NCI-H1105 (cell line): ENCODE measurements at regions not wholly inside any gene's neighbourhood (a gene's known extent, or its start where the extent isn't known, plus 50 kb on each side); places are given as distances from the start of the nearest gene placed in this dataset.
"Not testable (repeated sequence)": the region's sequence is repeated elsewhere in the genome, so short reads cannot be mapped to it uniquely, and the experiment has no call there.

ENCODE experiments used
- DNase-seq: peaks from one replicate; lab custom pipeline; 2025; lab: John Stamatoyannopoulos, UW

DNA sequence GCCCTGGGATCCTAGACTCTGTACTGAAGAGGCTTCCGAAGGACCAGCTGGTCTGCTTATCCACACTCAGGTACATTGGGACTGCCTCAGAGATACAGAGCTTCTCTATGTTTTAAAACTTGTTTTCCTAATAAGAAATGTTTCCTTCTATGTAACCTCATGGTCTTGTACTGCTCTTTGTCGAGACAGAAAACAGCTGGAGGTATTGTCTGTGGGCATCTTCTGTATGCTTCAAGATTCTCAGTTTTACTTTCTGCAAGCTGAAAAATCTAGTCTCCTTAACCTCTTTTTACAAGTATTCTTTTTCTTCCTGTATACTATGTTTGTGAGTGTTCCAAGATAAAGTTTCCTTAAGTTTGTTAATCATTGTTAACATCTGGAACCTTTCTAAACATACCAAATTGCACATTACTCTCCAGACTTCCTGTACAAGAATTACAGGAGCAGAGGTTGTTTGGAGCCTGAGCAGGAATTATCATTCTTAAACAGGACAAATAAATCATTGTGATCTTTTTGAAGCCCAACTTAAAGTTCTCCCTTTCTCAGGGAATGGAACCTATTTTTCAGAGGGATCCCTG is 358.3 kb upstream of the CFAP20DC start:
- DNase-seq: no peak

- no peak for DNase-seq
Observed at GRCh38 chr3:59407425-59407824, 357.6 kb upstream of the CFAP20DC start.

- DNase-seq: no peak
Observed at GRCh38 chr3:59406943-59407342, 357.1 kb upstream of the CFAP20DC start.

GRCh38 chr3:59404851-59405250 is 355.0 kb upstream of the CFAP20DC start:
- no peak for DNase-seq

- no peak for DNase-seq
Observed at GRCh38 chr3:59404064-59404463, 354.2 kb upstream of the CFAP20DC start.

GRCh38 chr3:59401924-59402323 is 352.1 kb upstream of the CFAP20DC start:
- no peak for DNase-seq

- no peak for DNase-seq
Observed at GRCh38 chr3:59392116-59392515, 342.3 kb upstream of the CFAP20DC start.

GRCh38 chr3:59391131-59391530 is 341.3 kb upstream of the CFAP20DC start:
- no peak for DNase-seq

- DNase-seq: no peak
Observed at GRCh38 chr3:59388555-59389270, 338.9 kb upstream of the CFAP20DC start.

DNA sequence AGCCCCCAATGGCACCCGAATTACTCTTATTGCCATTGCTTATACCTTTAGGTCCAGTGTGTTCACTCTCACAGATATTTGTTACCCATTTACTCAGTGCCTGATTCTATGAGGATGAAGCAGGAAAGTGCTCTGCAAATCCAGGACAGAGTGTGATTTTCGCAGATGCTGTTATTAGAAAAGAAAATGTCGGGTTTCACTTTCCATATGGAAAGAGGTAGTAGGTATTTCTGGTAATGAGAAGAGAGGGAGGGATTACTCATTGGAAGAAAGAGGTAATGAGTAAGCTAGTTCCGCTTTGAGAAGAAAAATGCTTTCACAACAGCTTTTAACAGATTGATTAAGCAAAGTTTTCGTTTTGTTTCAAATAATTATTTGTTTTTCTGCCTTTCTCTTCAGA is 336.3 kb upstream of the CFAP20DC start:
- DNase-seq: no peak

GRCh38 chr3:59385547-59385946 is 335.7 kb upstream of the CFAP20DC start:
- DNase-seq: no peak

DNA sequence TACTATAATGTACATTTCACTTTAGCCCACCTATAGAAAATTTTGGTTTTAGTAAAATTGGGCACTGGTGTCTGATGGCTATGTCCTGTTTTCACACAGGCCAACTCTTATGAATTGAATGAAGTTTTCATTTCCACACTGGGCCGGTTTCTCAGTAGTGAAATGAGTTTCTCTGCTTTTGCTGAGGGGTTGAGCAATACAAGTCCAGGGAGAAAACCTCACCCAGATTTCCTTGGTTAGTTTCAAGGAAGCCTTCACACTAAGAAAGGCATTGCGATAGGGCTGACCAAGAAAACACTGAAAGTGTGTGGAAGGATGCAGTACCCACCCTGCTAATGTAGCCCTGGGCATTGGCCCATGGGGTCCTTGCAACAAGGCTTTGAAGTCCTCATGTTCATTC is 331.5 kb upstream of the CFAP20DC start:
- no peak for DNase-seq

GRCh38 chr3:59380146-59380545 is 330.3 kb upstream of the CFAP20DC start:
- DNase-seq: no peak

- no peak for DNase-seq
Observed at GRCh38 chr3:59374818-59375211, 325.0 kb upstream of the CFAP20DC start.

- DNase-seq: no peak
Observed at GRCh38 chr3:59374091-59374817, 324.4 kb upstream of the CFAP20DC start.

DNA sequence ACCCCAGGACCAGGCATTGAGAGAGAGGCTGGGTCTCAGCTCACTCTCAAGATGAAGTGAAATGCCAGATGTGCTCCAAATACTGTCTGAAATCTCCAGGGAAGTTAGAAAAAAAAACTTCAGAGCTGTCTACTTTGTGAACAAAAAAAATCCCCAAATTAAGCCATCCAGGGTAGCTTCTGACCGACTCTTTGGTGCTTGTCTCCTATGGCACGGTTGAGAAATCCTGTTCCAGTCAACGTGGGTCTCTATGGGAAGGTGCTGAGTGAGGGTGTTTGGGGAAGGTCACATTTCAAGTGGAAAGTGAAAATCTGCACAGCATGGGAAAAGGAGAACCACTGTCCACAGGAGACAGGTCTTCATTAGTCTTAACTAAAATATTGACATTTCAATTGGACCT is 322.5 kb upstream of the CFAP20DC start:
- no peak for DNase-seq

DNA sequence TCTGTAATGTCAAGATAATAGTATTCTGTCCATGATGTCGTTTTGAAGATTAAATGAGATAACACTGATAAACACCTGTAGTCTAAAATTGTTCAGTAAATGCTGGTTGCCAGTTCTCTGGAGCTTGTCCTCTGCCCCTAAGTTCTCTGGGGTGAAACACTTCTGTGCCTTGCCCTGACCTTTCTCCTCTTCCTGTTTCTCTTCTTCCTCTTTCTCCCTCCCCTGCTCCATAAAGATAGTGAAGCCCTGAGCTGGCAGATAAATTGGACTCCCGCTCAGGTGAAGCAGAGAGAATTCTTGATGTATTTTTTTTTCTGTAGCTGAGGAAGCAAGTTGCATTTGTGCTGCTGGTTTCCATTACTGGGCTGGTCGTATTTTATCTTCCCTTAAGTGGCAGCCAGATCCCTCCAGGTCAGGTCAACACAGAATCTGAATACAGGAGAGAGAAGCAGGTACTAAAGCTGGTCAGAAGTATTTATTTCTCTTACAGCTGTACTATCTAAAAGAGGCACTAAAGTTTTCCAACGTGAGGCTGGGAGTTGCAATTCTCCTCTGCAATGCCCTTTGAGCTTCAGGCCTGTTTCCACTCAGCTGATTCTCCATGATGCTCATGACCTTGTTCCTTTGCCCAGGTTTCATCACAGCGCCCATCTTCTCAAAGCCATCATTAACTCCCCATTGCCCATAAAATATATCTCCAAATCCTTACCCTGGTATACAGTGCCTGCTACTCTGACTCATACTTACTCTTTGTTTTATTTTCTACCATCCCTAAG is 319.3 kb upstream of the CFAP20DC start:
- DNase-seq: no peak

DNA sequence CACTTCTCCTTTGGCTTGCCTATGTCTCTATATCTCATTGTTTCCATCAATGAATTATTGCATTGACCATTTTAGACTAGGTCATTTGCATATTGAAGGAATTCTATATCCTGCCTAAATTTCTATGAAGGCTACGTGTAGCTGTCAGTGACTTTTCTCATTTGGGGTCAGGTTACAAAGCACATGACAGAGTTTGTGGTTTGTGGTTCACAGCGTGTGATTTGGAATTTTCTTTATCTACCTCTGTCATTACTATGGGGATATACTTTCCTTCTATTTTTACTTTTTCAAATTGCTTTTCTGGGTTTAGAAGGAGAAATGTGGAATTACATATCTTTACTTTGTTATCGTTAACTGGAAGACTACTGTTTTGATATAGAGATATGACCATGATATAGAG is 317.3 kb upstream of the CFAP20DC start:
- no peak for DNase-seq

DNA sequence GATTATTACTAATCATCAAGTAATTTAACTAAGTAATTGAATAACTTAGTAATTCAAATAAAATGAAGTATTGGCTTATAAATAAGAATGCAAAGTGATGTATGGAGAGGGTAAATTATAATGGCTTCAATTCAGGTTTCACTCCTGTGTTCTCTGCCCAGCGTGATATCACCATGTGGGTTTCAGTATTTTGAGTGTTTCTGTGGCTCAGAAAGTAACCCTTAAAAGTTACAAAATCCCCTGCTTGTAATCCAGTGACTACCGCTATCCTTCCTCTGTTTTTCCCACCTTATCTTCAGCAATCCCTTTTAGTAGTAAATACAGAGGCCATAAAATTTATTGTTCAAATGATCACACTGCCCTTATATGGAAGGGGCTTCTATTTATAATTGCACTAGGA is 316.4 kb upstream of the CFAP20DC start:
- DNase-seq: no peak

- DNase-seq: no peak
Observed at GRCh38 chr3:59364496-59364895, 314.7 kb upstream of the CFAP20DC start.

DNA sequence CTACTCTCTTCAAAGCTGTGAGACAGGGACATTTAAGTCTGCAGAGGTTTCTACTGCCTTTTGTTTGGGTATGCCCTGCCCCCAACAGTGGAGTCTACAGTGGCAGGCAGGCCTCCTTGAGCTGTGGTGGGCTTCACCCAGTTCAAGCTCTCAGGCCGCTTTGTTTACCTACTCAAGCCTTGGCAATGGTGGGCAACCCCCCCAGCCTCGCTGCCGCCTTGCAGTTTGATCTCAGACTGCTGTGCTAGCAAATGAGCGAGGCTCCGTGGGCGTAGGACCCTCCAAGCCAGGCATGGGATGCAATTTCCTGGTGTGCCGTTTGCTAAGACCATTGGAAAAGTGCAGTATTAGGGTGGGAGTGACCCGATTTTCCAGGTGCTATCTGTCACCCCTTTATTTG is 310.5 kb upstream of the CFAP20DC start:
- not testable (repeated sequence) for DNase-seq

- DNase-seq: no peak
Observed at GRCh38 chr3:59341459-59341858, 291.6 kb upstream of the CFAP20DC start.

DNA sequence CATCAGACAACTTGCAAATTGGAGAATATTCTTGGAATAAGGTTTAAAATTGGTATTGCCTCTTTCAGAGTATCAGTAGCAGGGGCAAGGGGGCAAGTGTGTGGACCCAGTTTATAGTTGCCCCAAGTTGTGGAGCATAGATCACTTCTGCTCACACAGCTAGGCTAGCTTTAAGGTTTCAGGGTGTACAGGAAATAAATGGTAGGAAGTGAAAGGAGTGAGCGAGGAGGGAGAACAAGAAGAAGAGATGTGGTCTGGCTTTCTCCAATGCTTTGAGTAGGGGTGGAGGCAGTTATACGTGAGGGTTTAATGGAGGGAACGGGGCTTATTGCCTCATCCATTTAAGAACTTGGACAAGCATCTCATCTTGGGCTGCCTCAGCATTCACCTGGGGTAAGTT is 290.0 kb upstream of the CFAP20DC start:
- no peak for DNase-seq
